ENCODE measurements at regions not wholly inside any gene's neighbourhood (a gene's known extent, or its start where the extent isn't known, plus 50 kb on each side); places are given as distances from the start of the nearest gene placed in this dataset.

- Mint-ChIP-seq H3K36me3 (ENCODE audit: low read depth) (no peaks in the 10 kb centered on the region), H3K4me3 (no peak overlapping the region), H3K27me3 (no peaks in the 10 kb centered on the region), H3K9me3 (ENCODE audit: low read depth) (peaks cover 2% of the 10 kb centered on the region), H3K4me1 (no peaks in the 10 kb centered on the region), H3K27ac (no peak overlapping the region)
- ChIA-PET CTCF (no interaction called here), POLR2A (no interaction called here)
- ATAC-seq (no peak), DNase-seq (no peak)
- intact Hi-C loops (cut with DNase I, micrococcal nuclease), result no loop called here
These were observed 1303.6 kb downstream of the UQCRFS1 start for GRCh38 chr19:27909185-27909840.

- CTCF ChIA-PET, result no interaction called here
- intact Hi-C loops (cut with DNase I, micrococcal nuclease), result no loop called here
- H3K4me3 Mint-ChIP-seq, result no peak overlapping the region
- H3K27ac Mint-ChIP-seq, result no peak overlapping the region
- H3K36me3 Mint-ChIP-seq (ENCODE audit: low read depth), result no peaks in the 10 kb centered on the region
- H3K27me3 Mint-ChIP-seq, result no peaks in the 10 kb centered on the region
- ATAC-seq, result no peak
- POLR2A ChIA-PET, result no interaction called here
- no peaks in the 10 kb centered on the region for H3K4me1 Mint-ChIP-seq
- H3K9me3 Mint-ChIP-seq (ENCODE audit: low read depth), result peaks cover 2% of the 10 kb centered on the region
- no peak for DNase-seq
These were observed 1306.9 kb downstream of the UQCRFS1 start for GRCh38 chr19:27906081-27906480.

GRCh38 chr19:27905074-27905473, 1307.9 kb downstream of the UQCRFS1 start:
- intact Hi-C loops (cut with DNase I, micrococcal nuclease), result no loop called here
- POLR2A ChIA-PET, result no interaction called here
- Mint-ChIP-seq H3K9me3 (ENCODE audit: low read depth) (no peaks in the 10 kb centered on the region), H3K27ac (no peak overlapping the region), H3K4me3 (no peak overlapping the region), H3K4me1 (no peaks in the 10 kb centered on the region), H3K27me3 (no peaks in the 10 kb centered on the region), H3K36me3 (ENCODE audit: low read depth) (no peaks in the 10 kb centered on the region)
- no peak for DNase-seq
- CTCF ChIA-PET, result no interaction called here
- ATAC-seq, result no peak

GRCh38 chr19:27901078-27901477, 1311.9 kb downstream of the UQCRFS1 start:
- DNase-seq, result no peak
- no peak overlapping the region for H3K4me3 Mint-ChIP-seq
- no peaks in the 10 kb centered on the region for H3K36me3 Mint-ChIP-seq (ENCODE audit: low read depth)
- no peak for ATAC-seq
- no peaks in the 10 kb centered on the region for H3K4me1 Mint-ChIP-seq
- H3K27me3 Mint-ChIP-seq, result no peaks in the 10 kb centered on the region
- H3K27ac Mint-ChIP-seq, result no peak overlapping the region
- no peaks in the 10 kb centered on the region for H3K9me3 Mint-ChIP-seq (ENCODE audit: low read depth)
- ChIA-PET POLR2A (no interaction called here), CTCF (no interaction called here)
- intact Hi-C loops (cut with DNase I, micrococcal nuclease), result no loop called here

GRCh38 chr19:27896091-27896490, 1316.9 kb downstream of the UQCRFS1 start:
- Mint-ChIP-seq H3K27ac (no peak overlapping the region), H3K27me3 (no peaks in the 10 kb centered on the region), H3K9me3 (ENCODE audit: low read depth) (peaks cover 5% of the 10 kb centered on the region), H3K36me3 (ENCODE audit: low read depth) (no peaks in the 10 kb centered on the region), H3K4me1 (no peaks in the 10 kb centered on the region), H3K4me3 (no peak overlapping the region)
- ChIA-PET POLR2A (no interaction called here), CTCF (no interaction called here)
- DNase-seq (no peak), ATAC-seq (no peak)
- intact Hi-C loops (cut with DNase I, micrococcal nuclease), result no loop called here

- ChIA-PET CTCF (no interaction called here), POLR2A (no interaction called here)
- H3K4me3 Mint-ChIP-seq, result no peak overlapping the region
- no peaks in the 10 kb centered on the region for H3K4me1 Mint-ChIP-seq
- peaks cover 5% of the 10 kb centered on the region for H3K9me3 Mint-ChIP-seq (ENCODE audit: low read depth)
- H3K27ac Mint-ChIP-seq, result no peak overlapping the region
- H3K27me3 Mint-ChIP-seq, result no peaks in the 10 kb centered on the region
- intact Hi-C loops (cut with DNase I, micrococcal nuclease), result no loop called here
- no peaks in the 10 kb centered on the region for H3K36me3 Mint-ChIP-seq (ENCODE audit: low read depth)
- no peak for DNase-seq
- no peak for ATAC-seq
These were observed 1317.8 kb downstream of the UQCRFS1 start for GRCh38 chr19:27894906-27895754.

- H3K4me3 Mint-ChIP-seq, result no peak overlapping the region
- ATAC-seq, result no peak
- ChIA-PET POLR2A (no interaction called here), CTCF (no interaction called here)
- H3K4me1 Mint-ChIP-seq, result no peaks in the 10 kb centered on the region
- peaks cover 12% of the 10 kb centered on the region for H3K9me3 Mint-ChIP-seq (ENCODE audit: low read depth)
- H3K36me3 Mint-ChIP-seq (ENCODE audit: low read depth), result no peaks in the 10 kb centered on the region
- no peak for DNase-seq
- H3K27me3 Mint-ChIP-seq, result no peaks in the 10 kb centered on the region
- intact Hi-C loops (cut with DNase I, micrococcal nuclease), result no loop called here
- H3K27ac Mint-ChIP-seq, result no peak overlapping the region
These were observed 1320.5 kb downstream of the UQCRFS1 start for GRCh38 chr19:27892500-27892899.

- CTCF ChIA-PET, result no interaction called here
- intact Hi-C loops (cut with DNase I, micrococcal nuclease), result no loop called here
These were observed 1321.5 kb downstream of the UQCRFS1 start for GRCh38 chr19:27891411-27891810.

GRCh38 chr19:27890696-27891095, 1322.3 kb downstream of the UQCRFS1 start:
- CTCF ChIA-PET, result no interaction called here
- Mint-ChIP-seq H3K27me3 (no peaks in the 10 kb centered on the region), H3K9me3 (ENCODE audit: low read depth) (peaks cover 20% of the 10 kb centered on the region), H3K36me3 (ENCODE audit: low read depth) (no peaks in the 10 kb centered on the region), H3K4me1 (no peaks in the 10 kb centered on the region), H3K27ac (no peak overlapping the region), H3K4me3 (no peak overlapping the region)
- intact Hi-C loops (cut with DNase I, micrococcal nuclease), result no loop called here
- DNase-seq (no peak), ATAC-seq (no peak)
- POLR2A ChIA-PET, result no interaction called here

More at GRCh38 chr19:27891411-27891810, 1321.5 kb downstream of the UQCRFS1 start:
- Mint-ChIP-seq H3K4me1 (no peaks in the 10 kb centered on the region), H3K9me3 (ENCODE audit: low read depth) (peaks cover 18% of the 10 kb centered on the region), H3K4me3 (no peak overlapping the region), H3K27ac (no peak overlapping the region), H3K36me3 (ENCODE audit: low read depth) (no peaks in the 10 kb centered on the region), H3K27me3 (no peaks in the 10 kb centered on the region)
- POLR2A ChIA-PET, result no interaction called here
- ATAC-seq (no peak), DNase-seq (no peak)

GRCh38 chr19:27890206-27890605, 1322.7 kb downstream of the UQCRFS1 start:
- POLR2A ChIA-PET, result no interaction called here
- peaks cover 20% of the 10 kb centered on the region for H3K9me3 Mint-ChIP-seq (ENCODE audit: low read depth)

GRCh38 chr19:27889156-27889555, 1323.8 kb downstream of the UQCRFS1 start:
- no peak for ATAC-seq
- no peaks in the 10 kb centered on the region for H3K27me3 Mint-ChIP-seq
- intact Hi-C loops (cut with DNase I, micrococcal nuclease), result no loop called here
- DNase-seq, result no peak
- no peaks in the 10 kb centered on the region for H3K36me3 Mint-ChIP-seq (ENCODE audit: low read depth)
- H3K27ac Mint-ChIP-seq, result no peak overlapping the region
- ChIA-PET POLR2A (no interaction called here), CTCF (interaction anchor here (0.6 kb wide), 1 partner anchor 247 kb away, joined by 3 read pairs; no protein-coding TSS in a partner anchor)
- H3K4me1 Mint-ChIP-seq, result no peaks in the 10 kb centered on the region
- peaks cover 20% of the 10 kb centered on the region for H3K9me3 Mint-ChIP-seq (ENCODE audit: low read depth)
- no peak overlapping the region for H3K4me3 Mint-ChIP-seq

More at GRCh38 chr19:27890206-27890605, 1322.7 kb downstream of the UQCRFS1 start:
- H3K27ac Mint-ChIP-seq, result no peak overlapping the region
- no peak for ATAC-seq
- intact Hi-C loops (cut with DNase I, micrococcal nuclease), result no loop called here
- no peaks in the 10 kb centered on the region for H3K27me3 Mint-ChIP-seq
- no peak overlapping the region for H3K4me3 Mint-ChIP-seq
- DNase-seq, result no peak
- no peaks in the 10 kb centered on the region for H3K4me1 Mint-ChIP-seq
- CTCF ChIA-PET, result interaction anchor here (0.6 kb wide), 1 partner anchor 433 kb away, joined by 3 read pairs; no protein-coding TSS in a partner anchor
- H3K36me3 Mint-ChIP-seq (ENCODE audit: low read depth), result no peaks in the 10 kb centered on the region

- no peaks in the 10 kb centered on the region for H3K36me3 Mint-ChIP-seq (ENCODE audit: low read depth)
- no peaks in the 10 kb centered on the region for H3K27me3 Mint-ChIP-seq
- intact Hi-C loops (cut with DNase I, micrococcal nuclease), result no loop called here
- no peaks in the 10 kb centered on the region for H3K4me1 Mint-ChIP-seq
- no peak for DNase-seq
- H3K4me3 Mint-ChIP-seq, result no peak overlapping the region
- H3K9me3 Mint-ChIP-seq (ENCODE audit: low read depth), result peaks cover 18% of the 10 kb centered on the region
- no peak for ATAC-seq
- POLR2A ChIA-PET, result no interaction called here
- H3K27ac Mint-ChIP-seq, result no peak overlapping the region
- CTCF ChIA-PET, result no interaction called here
These were observed 1325.0 kb downstream of the UQCRFS1 start for GRCh38 chr19:27887946-27888345.
